A673 (cell line): ENCODE measurements at regions not wholly inside any gene's neighbourhood (a gene's known extent, or its start where the extent isn't known, plus 50 kb on each side); places are given as distances from the start of the nearest gene placed in this dataset.

Source experiments
- BruUV-seq: library from RNA; stranded (reverse); fragments of 400-500 nt; replicated peaks from 2 replicates; lab custom pipeline; 2021; lab: Mats Ljungman, UMichigan
- CTCF ChIA-PET: fragments of 300-600 bp; sonication (Branson Sonifier 250); formaldehyde crosslinking; loops from one replicate; lab custom pipeline; 2022; ENCODE audit warnings: antibody characterized with exemption; lab: Charles Lee
- POLR2A ChIA-PET: fragments of 300-600 bp; sonication (Branson Sonifier 250); formaldehyde crosslinking; loops from one replicate; lab custom pipeline; 2022; ENCODE audit warnings: antibody characterized with exemption; ENCODE audit not compliant: low non-redundant PET; lab: Charles Lee
- DNase-seq: peaks from one replicate; pipeline ENCODE4 v3.0.0-alpha.2; 2015; ENCODE audit warnings: low spot score
- H3K27ac ChIP-seq: fragments of 200-600 bp; sonication (generic); 2 replicates; pipeline ENCODE4 v1.5.1; 2016; ENCODE audit warnings: mixed run types, low read depth, mild to moderate bottlenecking, mixed read lengths, antibody characterized with exemption, low read length; ENCODE audit not compliant: poor library complexity, severe bottlenecking
- H3K27me3 ChIP-seq: fragments of 200-600 bp; sonication (generic); replicated peaks from 2 replicates; pipeline ENCODE4 v1.6.1; 2017; ENCODE audit warnings: mixed run types, low read depth, mild to moderate bottlenecking, mixed read lengths, antibody characterized with exemption, low read length; ENCODE audit not compliant: insufficient read depth, poor library complexity
- H3K36me3 ChIP-seq: fragments of 200-600 bp; sonication (generic); 2 replicates; pipeline ENCODE4 v1.6.1; 2016; ENCODE audit warnings: mixed run types, mild to moderate bottlenecking, mixed read lengths, antibody characterized with exemption, low read length; ENCODE audit not compliant: insufficient read depth, poor library complexity, severe bottlenecking
- H3K4me1 ChIP-seq: fragments of 200-600 bp; sonication (generic); 2 replicates; pipeline ENCODE4 v1.6.1; 2017; ENCODE audit warnings: mixed run types, mild to moderate bottlenecking, mixed read lengths, antibody characterized with exemption, low read length; ENCODE audit not compliant: insufficient read depth, poor library complexity, severe bottlenecking
- H3K4me3 ChIP-seq: fragments of 200-600 bp; sonication (generic); 2 replicates; pipeline ENCODE4 v1.5.1; 2016; ENCODE audit warnings: low read depth, mixed run types, mild to moderate bottlenecking, mixed read lengths, low read length; ENCODE audit not compliant: poor library complexity, severe bottlenecking
- H3K9me3 ChIP-seq: fragments of 200-600 bp; sonication (generic); 2 replicates; pipeline ENCODE4 v1.6.1; 2016; ENCODE audit warnings: mixed run types, low read depth, mild to moderate bottlenecking, mixed read lengths, antibody characterized with exemption, low read length; ENCODE audit not compliant: poor library complexity, severe bottlenecking
- EZH2 ChIP-seq: fragments of 200-600 bp; sonication (generic); IDR thresholded peaks from 2 replicates; pipeline ENCODE4 v1.6.1; 2017; ENCODE audit warnings: borderline replicate concordance, low read depth, mild to moderate bottlenecking, mixed read lengths, antibody characterized with exemption, low read length; ENCODE audit not compliant: poor library complexity, severe bottlenecking
- intact Hi-C: fragments of 100-400 bp; cut with micrococcal nuclease; formaldehyde crosslinking; loops from one replicate; pipeline ENCODE4 v1.10.0; 2022; ENCODE audit not compliant: unreplicated experiment
- TF ChIP-seq, protein P1 (sequence below): fragments of 300-800, 200-600 bp; sonication (generic); conservative IDR thresholded peaks from 2 replicates; pipeline ENCODE4 v1.5.1; 2017; ENCODE audit warnings: low read depth, mild to moderate bottlenecking, antibody characterized with exemption, low read length, moderate library complexity, mixed read lengths

DNA sequence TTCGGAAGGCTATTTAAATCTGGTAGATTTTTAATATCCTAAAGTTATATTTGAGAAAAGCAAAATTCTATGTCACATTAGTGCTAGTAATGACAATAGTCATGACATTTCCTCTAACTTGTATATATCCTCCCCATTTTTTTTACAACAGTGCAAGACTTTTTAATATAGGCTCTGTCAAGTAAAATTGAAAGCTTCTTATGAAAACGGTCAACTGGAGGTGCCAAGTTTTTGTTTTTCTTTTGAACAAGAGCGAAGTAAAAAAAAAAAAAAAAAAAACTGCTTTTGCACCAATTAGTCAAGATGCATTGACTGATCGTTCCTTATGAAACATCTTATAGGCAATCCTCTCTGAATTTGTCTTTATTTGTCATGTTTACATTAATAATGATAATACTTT, 389.3 kb downstream of the STK39 start:
- Histone ChIP-seq H3K27ac (no peak overlapping the region), H3K4me3 (no peak overlapping the region), H3K4me1 (peaks cover 2% of the 10 kb centered on the region), H3K27me3 (no peaks in the 10 kb centered on the region), H3K9me3 (no peaks in the 10 kb centered on the region), H3K36me3 (no peaks in the 10 kb centered on the region)
- ChIA-PET POLR2A (no interaction called here), CTCF (no interaction called here)
- intact Hi-C loops: no loop called here
- no TSS peak for BruUV-seq
- DNase-seq: no peak
- TF ChIP-seq EZH2: no peak
- TF ChIP-seq, protein P1, sequence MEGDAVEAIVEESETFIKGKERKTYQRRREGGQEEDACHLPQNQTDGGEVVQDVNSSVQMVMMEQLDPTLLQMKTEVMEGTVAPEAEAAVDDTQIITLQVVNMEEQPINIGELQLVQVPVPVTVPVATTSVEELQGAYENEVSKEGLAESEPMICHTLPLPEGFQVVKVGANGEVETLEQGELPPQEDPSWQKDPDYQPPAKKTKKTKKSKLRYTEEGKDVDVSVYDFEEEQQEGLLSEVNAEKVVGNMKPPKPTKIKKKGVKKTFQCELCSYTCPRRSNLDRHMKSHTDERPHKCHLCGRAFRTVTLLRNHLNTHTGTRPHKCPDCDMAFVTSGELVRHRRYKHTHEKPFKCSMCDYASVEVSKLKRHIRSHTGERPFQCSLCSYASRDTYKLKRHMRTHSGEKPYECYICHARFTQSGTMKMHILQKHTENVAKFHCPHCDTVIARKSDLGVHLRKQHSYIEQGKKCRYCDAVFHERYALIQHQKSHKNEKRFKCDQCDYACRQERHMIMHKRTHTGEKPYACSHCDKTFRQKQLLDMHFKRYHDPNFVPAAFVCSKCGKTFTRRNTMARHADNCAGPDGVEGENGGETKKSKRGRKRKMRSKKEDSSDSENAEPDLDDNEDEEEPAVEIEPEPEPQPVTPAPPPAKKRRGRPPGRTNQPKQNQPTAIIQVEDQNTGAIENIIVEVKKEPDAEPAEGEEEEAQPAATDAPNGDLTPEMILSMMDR: no peak

DNA sequence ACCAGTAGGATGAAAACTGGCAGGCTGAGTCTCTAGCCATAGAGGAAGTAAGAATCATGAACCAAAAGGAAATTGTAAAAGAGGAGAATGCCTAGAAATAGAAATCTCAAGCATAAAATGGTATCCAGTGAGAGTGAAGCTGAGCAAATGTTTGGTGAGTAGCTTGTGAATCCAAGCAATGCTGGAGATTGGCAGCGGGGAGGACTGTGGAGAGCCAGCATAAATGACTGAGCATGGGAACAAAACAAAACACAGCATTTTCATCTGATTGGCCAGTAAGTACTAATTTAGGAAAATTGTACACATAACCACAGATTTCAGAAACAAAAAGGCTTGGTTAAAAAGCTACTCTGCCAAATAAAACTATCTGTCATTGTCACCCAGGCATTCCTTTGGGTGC, 390.0 kb downstream of the STK39 start:
- Histone ChIP-seq H3K36me3 (no peaks in the 10 kb centered on the region), H3K4me1 (no peaks in the 10 kb centered on the region), H3K27ac (no peak overlapping the region), H3K27me3 (no peaks in the 10 kb centered on the region), H3K9me3 (no peaks in the 10 kb centered on the region), H3K4me3 (no peak overlapping the region)
- intact Hi-C loops: no loop called here
- ChIA-PET CTCF (no interaction called here), POLR2A (no interaction called here)
- TF ChIP-seq, protein P1: no peak
- no peak for TF ChIP-seq EZH2
- no peak for DNase-seq
- no TSS peak for BruUV-seq

- H3K36me3 ChIP-seq: no peaks in the 10 kb centered on the region
- no TSS peak for BruUV-seq
- H3K27ac ChIP-seq: no peak overlapping the region
- CTCF ChIA-PET: no interaction called here
- no peak for TF ChIP-seq EZH2
- TF ChIP-seq, protein P1: no peak
- intact Hi-C loops: no loop called here
- DNase-seq: no peak
- H3K9me3 ChIP-seq: no peaks in the 10 kb centered on the region
- POLR2A ChIA-PET: no interaction called here
- H3K4me3 ChIP-seq: no peak overlapping the region
- H3K27me3 ChIP-seq: no peaks in the 10 kb centered on the region
- no peaks in the 10 kb centered on the region for H3K4me1 ChIP-seq
These were observed 391.2 kb downstream of the STK39 start for GRCh38 chr2:167856190-167856589.
